GM23338 (cell line): ENCODE measurements at regions not wholly inside any gene's neighbourhood (a gene's known extent, or its start where the extent isn't known, plus 50 kb on each side); places are given as distances from the start of the nearest gene placed in this dataset.

Source experiments
- ATAC-seq: fragments of 200-7000 bp; cut with Tn5 transposase; 3 replicates; pipeline ENCODE4 v1.9.1; 2020
- DNase-seq: peaks from one replicate; pipeline ENCODE4 v3.0.0-alpha.2; 2015; ENCODE audit warnings: low spot score
- H2AFZ ChIP-seq: fragments of 200-600 bp; sonication (generic); 2 replicates; pipeline ENCODE4 v1.8.0; 2016; ENCODE audit warnings: antibody characterized with exemption, mild to moderate bottlenecking, moderate library complexity
- H3F3A ChIP-seq: fragments of 200-600 bp; sonication (generic); replicated peaks from 2 replicates; pipeline ENCODE4 v1.8.0; 2017; ENCODE audit warnings: antibody characterized with exemption, mixed run types, low read depth
- H3K27ac ChIP-seq: fragments of 200-600 bp; sonication (generic); 2 replicates; pipeline ENCODE4 v1.6.1; 2016; ENCODE audit warnings: low read depth
- H3K27me3 ChIP-seq: fragments of 200-600 bp; sonication (generic); 2 replicates; pipeline ENCODE4 v1.8.0; 2016; ENCODE audit warnings: mild to moderate bottlenecking, mixed run types, moderate library complexity; ENCODE audit not compliant: insufficient read depth
- H3K36me3 ChIP-seq: fragments of 200-600 bp; sonication (generic); 2 replicates; pipeline ENCODE4 v1.8.0; 2016; ENCODE audit warnings: mild to moderate bottlenecking; ENCODE audit not compliant: insufficient read depth
- H3K4me1 ChIP-seq: fragments of 200-600 bp; sonication (generic); 2 replicates; pipeline ENCODE4 v1.8.0; 2016; ENCODE audit warnings: mild to moderate bottlenecking, moderate library complexity; ENCODE audit not compliant: insufficient read depth
- H3K4me2 ChIP-seq: fragments of 200-600 bp; sonication (generic); 2 replicates; pipeline ENCODE4 v1.7.1; 2017; ENCODE audit warnings: mixed run types
- H3K4me3 ChIP-seq: fragments of 200-600 bp; sonication (generic); 2 replicates; pipeline ENCODE4 v1.6.1; 2016; ENCODE audit warnings: mixed run types
- H3K79me2 ChIP-seq: fragments of 200-600 bp; sonication (generic); replicated peaks from 2 replicates; pipeline ENCODE4 v1.8.0; 2017; ENCODE audit warnings: mild to moderate bottlenecking; ENCODE audit not compliant: insufficient read depth
- H3K9me2 ChIP-seq: fragments of 200-600 bp; sonication (generic); 2 replicates; pipeline ENCODE4 v1.8.0; 2017; ENCODE audit not compliant: insufficient read depth
- H4K20me1 ChIP-seq: fragments of 200-600 bp; sonication (generic); replicated peaks from 2 replicates; pipeline ENCODE4 v1.8.0; 2017; ENCODE audit warnings: mild to moderate bottlenecking; ENCODE audit not compliant: insufficient read depth
- H3K27ac Mint-ChIP-seq: 2 replicates; pipeline ENCODE4 v1.8.0; 2020; ENCODE audit warnings: inconsistent platforms, mild to moderate bottlenecking, moderate library complexity, mixed read lengths
- H3K27me3 Mint-ChIP-seq: 3 replicates; pipeline ENCODE4 v1.8.0; 2022; ENCODE audit warnings: low read depth, mild to moderate bottlenecking, moderate library complexity, mixed read lengths, inconsistent platforms; ENCODE audit not compliant: insufficient read depth, poor library complexity
- H3K36me3 Mint-ChIP-seq: 3 replicates; pipeline ENCODE4 v1.8.0; 2021; ENCODE audit warnings: low read depth, mild to moderate bottlenecking, inconsistent platforms, moderate library complexity, mixed read lengths
- H3K4me1 Mint-ChIP-seq: 3 replicates; pipeline ENCODE4 v1.8.0; 2020; ENCODE audit warnings: mild to moderate bottlenecking, inconsistent platforms, mixed read lengths
- H3K4me3 Mint-ChIP-seq: 3 replicates; pipeline ENCODE4 v1.8.0; 2021; ENCODE audit warnings: moderate library complexity, mild to moderate bottlenecking, inconsistent platforms, mixed read lengths
- H3K9me3 Mint-ChIP-seq: 3 replicates; pipeline ENCODE4 v1.8.0; 2020; ENCODE audit warnings: moderate library complexity, mild to moderate bottlenecking, inconsistent platforms, mixed read lengths
- CREB1 ChIP-seq: fragments of 250-450 bp; sonication (Bioruptor Pico); IDR thresholded peaks from 2 replicates; pipeline ENCODE4 v1.5.0; 2020; ENCODE audit warnings: low read depth, mild to moderate bottlenecking, moderate library complexity
- CTCF ChIP-seq, 2 experiments: fragments of 200-600 bp in 1 of 2; sonication (generic) in 1 of 2; conservative IDR thresholded peaks; 2 replicates each; pipeline versions ENCODE4 v1.5.1 to v1.6.1; 2016 to 2017; ENCODE audit warnings: antibody characterized with exemption in 2 of 2, low read depth in 2 of 2, mild to moderate bottlenecking in 2 of 2, moderate library complexity in 1 of 2
- ETS1 ChIP-seq: IDR thresholded peaks from 2 replicates; pipeline ENCODE4 v1.6.1; 2016; ENCODE audit warnings: antibody characterized with exemption
- ZNF462 ChIP-seq: fragments of 250-450 bp; sonication (Bioruptor Pico); IDR thresholded peaks from 2 replicates; pipeline ENCODE4 v1.5.0; 2020; ENCODE audit warnings: mild to moderate bottlenecking, moderate library complexity

- TF ChIP-seq ZNF462 (CRISPR knock-in tag), result no peak
- TF ChIP-seq CREB1 (CRISPR knock-in tag), result no peak
Measured at GRCh38 chr2:8525236-8525581, 156.6 kb upstream of the ID2 start (continued).

- Mint-ChIP-seq H3K36me3 (no peaks in the 10 kb centered on the region), H3K4me3 (no peak overlapping the region), H3K27me3 (peaks cover 6% of the 10 kb centered on the region), H3K9me3 (no peaks in the 10 kb centered on the region; the same call in 1 of the 3 replicates), H3K27ac (no peak overlapping the region), H3K4me1 (peaks cover 20% of the 10 kb centered on the region)
- Histone ChIP-seq H3K4me3 (no peak overlapping the region), H3K9me2 (0 out of 2 replicates have a peak, but pooled peaks cover 11% of the 10 kb centered on the region), H3K4me2 (no peak overlapping the region), H2AFZ (peak overlapping the region; percentile 69; the same call in 1 of the 2 replicates), H3F3A (no peaks in the 10 kb centered on the region), H3K36me3 (no peaks in the 10 kb centered on the region), H3K27me3 (no peaks in the 10 kb centered on the region), H3K4me1 (peaks cover 6% of the 10 kb centered on the region; the same call in 1 of the 2 replicates), H3K27ac (no peak overlapping the region), H4K20me1 (no peaks in the 10 kb centered on the region), H3K79me2 (no peaks in the 10 kb centered on the region)
- TF ChIP-seq ETS1, result no peak
- peak; percentile 35 to 65 for TF ChIP-seq CTCF (conservative IDR thresholded peaks at IDR 0.05; ENCODE audit: low read depth in 2 of 2)
- peak; percentile 40 for DNase-seq
- ATAC-seq, result peak; percentile 85
Measured at GRCh38 chr2:8525582-8526402, 156.1 kb upstream of the ID2 start.
